ENCODE measurements at regions not wholly inside any gene's neighbourhood (a gene's known extent, or its start where the extent isn't known, plus 50 kb on each side); places are given as distances from the start of the nearest gene placed in this dataset.
"Not testable (repeated sequence)": the region's sequence is repeated elsewhere in the genome, so short reads cannot be mapped to it uniquely, and the experiment has no call there.

- H3K4me3 ChIP-seq (ENCODE audit: low read length), result no peak overlapping the region
- no peak for DNase-seq
- no peak overlapping the region for H3K27ac ChIP-seq (ENCODE audit: low read length)
- 88% methylated on average over 1 of the region's 2 CpGs for WGBS (ENCODE audit: insufficient coverage)
- no peaks in the 10 kb centered on the region for H3K9me3 ChIP-seq (replicated peaks; ENCODE audit: control insufficient read depth, low read depth, low read length)
- no peaks in the 10 kb centered on the region for H3K36me3 ChIP-seq (ENCODE audit: control insufficient read depth, insufficient read depth, low read length)
- H3K4me1 ChIP-seq (ENCODE audit: control insufficient read depth, insufficient read depth, low read length), result peaks cover 4% of the 10 kb centered on the region
- no peaks in the 10 kb centered on the region for H3K27me3 ChIP-seq (ENCODE audit: control insufficient read depth, insufficient read depth, low read length)
Measured at GRCh38 chr1:200496937-200497336, 87.1 kb upstream of the ZNF281 start.

DNA sequence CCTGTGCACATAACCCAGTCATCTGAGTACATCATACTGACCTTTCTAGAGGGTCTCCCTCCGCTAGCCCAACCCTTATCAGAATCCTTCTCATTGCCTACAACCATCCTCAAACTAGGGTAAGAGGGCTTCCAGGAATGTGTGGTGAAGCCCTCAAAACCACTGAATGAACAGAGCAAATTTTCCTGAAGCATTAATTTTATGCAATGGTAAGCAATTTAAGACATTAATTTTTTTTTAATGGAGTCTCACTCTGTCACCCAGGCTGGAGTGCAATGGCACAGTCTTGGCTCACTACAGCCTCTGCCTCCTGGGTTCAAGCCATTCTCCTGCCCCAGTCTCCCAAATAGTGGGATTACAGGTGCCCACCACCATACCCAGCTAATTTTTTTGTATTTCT lies 86.1 kb upstream of the ZNF281 start:
- Histone ChIP-seq H3K4me3 (ENCODE audit: low read length) (no peak overlapping the region), H3K4me1 (ENCODE audit: control insufficient read depth, insufficient read depth, low read length) (peaks cover 4% of the 10 kb centered on the region), H3K27me3 (ENCODE audit: control insufficient read depth, insufficient read depth, low read length) (no peaks in the 10 kb centered on the region), H3K36me3 (ENCODE audit: control insufficient read depth, insufficient read depth, low read length) (no peaks in the 10 kb centered on the region), H3K27ac (ENCODE audit: low read length) (no peak overlapping the region), H3K9me3 (replicated peaks; ENCODE audit: control insufficient read depth, low read depth, low read length) (no peaks in the 10 kb centered on the region)
- no CpG with 5 or more reads among the region's 1 CpG for WGBS (ENCODE audit: insufficient coverage)
- no peak for DNase-seq

DNA sequence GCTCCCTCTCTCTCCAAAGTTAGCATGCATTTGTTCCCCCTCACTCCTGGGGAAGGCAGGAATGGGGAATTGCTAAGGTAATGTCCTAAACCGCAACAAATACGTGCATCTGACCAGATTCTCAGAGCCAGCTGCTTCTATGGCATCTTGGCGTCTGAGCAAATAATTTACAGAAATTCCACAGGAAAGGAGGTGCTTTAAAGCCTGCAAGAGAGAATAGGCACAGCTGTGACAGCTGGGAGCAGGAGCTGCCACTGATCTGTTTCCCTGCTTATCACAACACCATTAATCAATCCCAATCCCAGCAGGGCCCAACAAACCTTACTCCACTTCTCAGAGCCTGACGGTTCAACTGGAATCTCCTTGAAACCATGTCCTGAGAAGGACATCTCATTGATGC lies 83.5 kb upstream of the ZNF281 start:
- H3K27ac ChIP-seq (ENCODE audit: low read length), result no peak overlapping the region
- 43% methylated on average over 3 of the region's 4 CpGs for WGBS (ENCODE audit: insufficient coverage)

DNA sequence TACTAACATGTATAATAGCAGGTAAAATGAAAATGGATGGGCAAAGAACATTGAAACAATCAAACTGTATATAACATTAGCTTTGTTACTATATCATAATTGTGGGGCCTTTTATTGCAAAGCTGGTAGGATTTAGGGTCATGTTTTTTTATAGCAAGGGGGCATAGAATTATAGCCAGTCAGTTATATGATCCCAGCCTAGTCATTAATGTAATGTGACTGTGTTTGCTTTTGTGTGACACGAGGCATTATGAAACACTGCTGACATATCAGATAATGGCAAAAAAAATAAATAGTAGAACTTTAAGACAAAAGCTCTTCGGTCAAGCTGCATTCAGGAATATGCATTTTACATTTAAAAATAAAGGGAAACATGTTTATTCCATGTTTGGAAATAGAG lies 81.3 kb upstream of the ZNF281 start:
- WGBS (ENCODE audit: insufficient coverage), result no CpG with 5 or more reads among the region's 2 CpGs
- H3K9me3 ChIP-seq (replicated peaks; ENCODE audit: control insufficient read depth, low read depth, low read length), result no peaks in the 10 kb centered on the region
- no peak overlapping the region for H3K4me3 ChIP-seq (ENCODE audit: low read length)
- H3K4me1 ChIP-seq (ENCODE audit: control insufficient read depth, insufficient read depth, low read length), result peaks cover 8% of the 10 kb centered on the region
- H3K36me3 ChIP-seq (ENCODE audit: control insufficient read depth, insufficient read depth, low read length), result no peaks in the 10 kb centered on the region
- DNase-seq, result no peak
- no peak overlapping the region for H3K27ac ChIP-seq (ENCODE audit: low read length)
- no peaks in the 10 kb centered on the region for H3K27me3 ChIP-seq (ENCODE audit: control insufficient read depth, insufficient read depth, low read length)

More for the DNA sequence above, 83.5 kb upstream of the ZNF281 start:
- no peak overlapping the region for H3K4me3 ChIP-seq (ENCODE audit: low read length)
- DNase-seq, result no peak
- H3K27me3 ChIP-seq (ENCODE audit: control insufficient read depth, insufficient read depth, low read length), result no peaks in the 10 kb centered on the region
- H3K9me3 ChIP-seq (replicated peaks; ENCODE audit: control insufficient read depth, low read depth, low read length), result no peaks in the 10 kb centered on the region
- peaks cover 7% of the 10 kb centered on the region for H3K4me1 ChIP-seq (ENCODE audit: control insufficient read depth, insufficient read depth, low read length)
- H3K36me3 ChIP-seq (ENCODE audit: control insufficient read depth, insufficient read depth, low read length), result no peaks in the 10 kb centered on the region

- no peak overlapping the region for H3K4me3 ChIP-seq (ENCODE audit: low read length)
- no peaks in the 10 kb centered on the region for H3K9me3 ChIP-seq (replicated peaks; ENCODE audit: control insufficient read depth, low read depth, low read length)
- no peak overlapping the region for H3K27ac ChIP-seq (ENCODE audit: low read length)
- no peaks in the 10 kb centered on the region for H3K36me3 ChIP-seq (ENCODE audit: control insufficient read depth, insufficient read depth, low read length)
- no peaks in the 10 kb centered on the region for H3K27me3 ChIP-seq (ENCODE audit: control insufficient read depth, insufficient read depth, low read length)
- whole genome bisulfite sequencing (ENCODE audit: insufficient coverage), result 20% methylated on average over 1 of the region's 1 CpG
- DNase-seq, result no peak
- H3K4me1 ChIP-seq (ENCODE audit: control insufficient read depth, insufficient read depth, low read length), result peaks cover 8% of the 10 kb centered on the region
Measured at GRCh38 chr1:200490183-200490582, 80.3 kb upstream of the ZNF281 start.

- Histone ChIP-seq H3K9me3 (replicated peaks; ENCODE audit: control insufficient read depth, low read depth, low read length) (no peaks in the 10 kb centered on the region), H3K36me3 (ENCODE audit: control insufficient read depth, insufficient read depth, low read length) (no peaks in the 10 kb centered on the region), H3K4me1 (ENCODE audit: control insufficient read depth, insufficient read depth, low read length) (peaks cover 8% of the 10 kb centered on the region), H3K27me3 (ENCODE audit: control insufficient read depth, insufficient read depth, low read length) (peaks cover 2% of the 10 kb centered on the region), H3K27ac (ENCODE audit: low read length) (no peak overlapping the region), H3K4me3 (ENCODE audit: low read length) (no peak overlapping the region)
- peak; percentile 81 for DNase-seq
- WGBS (ENCODE audit: insufficient coverage), result 26% methylated on average over 7 of the region's 15 CpGs
Measured at GRCh38 chr1:200488375-200489165, 78.7 kb upstream of the ZNF281 start.

DNA sequence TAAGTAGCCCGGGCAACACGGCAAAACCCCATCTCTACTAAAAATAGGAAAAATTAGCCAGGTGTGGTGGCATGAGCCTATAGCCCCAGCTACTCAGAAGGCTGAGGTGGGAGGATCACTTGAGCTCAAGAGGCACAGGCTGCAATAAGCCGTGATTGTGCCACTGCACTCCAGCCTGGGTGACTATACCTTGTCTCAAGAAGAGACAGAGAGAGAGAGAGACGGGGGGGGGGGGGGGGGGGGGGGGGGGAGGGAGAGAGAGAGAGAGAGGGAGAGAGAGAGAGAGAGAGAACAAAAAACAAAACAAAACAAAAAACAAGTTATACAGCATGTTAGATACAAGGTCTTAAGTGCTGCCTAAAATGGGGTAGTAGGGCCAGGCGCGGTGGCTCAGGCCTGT lies 77.8 kb upstream of the ZNF281 start:
- H3K27me3 ChIP-seq (ENCODE audit: control insufficient read depth, insufficient read depth, low read length), result peaks cover 2% of the 10 kb centered on the region
- peaks cover 4% of the 10 kb centered on the region for H3K4me1 ChIP-seq (ENCODE audit: control insufficient read depth, insufficient read depth, low read length)
- 93% methylated on average over 3 of the region's 6 CpGs for WGBS (ENCODE audit: insufficient coverage)
- no peaks in the 10 kb centered on the region for H3K36me3 ChIP-seq (ENCODE audit: control insufficient read depth, insufficient read depth, low read length)
- no peaks in the 10 kb centered on the region for H3K9me3 ChIP-seq (replicated peaks; ENCODE audit: control insufficient read depth, low read depth, low read length)
- no peak for DNase-seq
- H3K27ac ChIP-seq (ENCODE audit: low read length), result no peak overlapping the region
- H3K4me3 ChIP-seq (ENCODE audit: low read length), result no peak overlapping the region

DNA sequence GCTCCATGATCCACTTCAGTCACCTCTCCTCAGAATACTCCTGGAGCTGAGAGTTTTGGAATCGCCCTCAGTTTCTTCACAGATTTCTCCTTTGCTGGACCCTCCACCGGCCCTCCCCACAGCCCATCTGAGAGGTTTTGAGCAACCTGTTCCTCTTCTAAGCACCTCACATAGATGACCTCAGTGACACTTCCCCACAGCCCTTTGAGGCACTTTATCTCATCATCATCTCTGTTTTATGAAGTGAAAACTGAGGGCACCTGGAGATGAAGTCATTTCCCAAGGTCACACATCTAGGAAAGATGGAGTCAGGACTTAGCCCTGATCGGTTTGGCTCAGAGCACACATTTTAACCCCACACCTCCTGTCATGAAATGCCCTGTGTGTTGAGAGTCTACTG lies 76.8 kb upstream of the ZNF281 start:
- Histone ChIP-seq H3K36me3 (ENCODE audit: control insufficient read depth, insufficient read depth, low read length) (no peaks in the 10 kb centered on the region), H3K27me3 (ENCODE audit: control insufficient read depth, insufficient read depth, low read length) (peaks cover 2% of the 10 kb centered on the region), H3K27ac (ENCODE audit: low read length) (no peak overlapping the region), H3K9me3 (replicated peaks; ENCODE audit: control insufficient read depth, low read depth, low read length) (no peaks in the 10 kb centered on the region), H3K4me1 (ENCODE audit: control insufficient read depth, insufficient read depth, low read length) (peaks cover 4% of the 10 kb centered on the region), H3K4me3 (ENCODE audit: low read length) (no peak overlapping the region)
- 68% methylated on average over 3 of the region's 3 CpGs for WGBS (ENCODE audit: insufficient coverage)
- DNase-seq, result no peak

GRCh38 chr1:200484438-200484946 lies 74.7 kb upstream of the ZNF281 start:
- H3K4me1 ChIP-seq (ENCODE audit: control insufficient read depth, insufficient read depth, low read length); H3K27ac ChIP-seq (ENCODE audit: low read length); H3K36me3 ChIP-seq (ENCODE audit: control insufficient read depth, insufficient read depth, low read length); H3K9me3 ChIP-seq (replicated peaks; ENCODE audit: control insufficient read depth, low read depth, low read length); H3K4me3 ChIP-seq (ENCODE audit: low read length); H3K27me3 ChIP-seq (ENCODE audit: control insufficient read depth, insufficient read depth, low read length); DNase-seq: not testable (repeated sequence)
- WGBS (ENCODE audit: insufficient coverage), result 100% methylated on average over 2 of the region's 7 CpGs

DNA sequence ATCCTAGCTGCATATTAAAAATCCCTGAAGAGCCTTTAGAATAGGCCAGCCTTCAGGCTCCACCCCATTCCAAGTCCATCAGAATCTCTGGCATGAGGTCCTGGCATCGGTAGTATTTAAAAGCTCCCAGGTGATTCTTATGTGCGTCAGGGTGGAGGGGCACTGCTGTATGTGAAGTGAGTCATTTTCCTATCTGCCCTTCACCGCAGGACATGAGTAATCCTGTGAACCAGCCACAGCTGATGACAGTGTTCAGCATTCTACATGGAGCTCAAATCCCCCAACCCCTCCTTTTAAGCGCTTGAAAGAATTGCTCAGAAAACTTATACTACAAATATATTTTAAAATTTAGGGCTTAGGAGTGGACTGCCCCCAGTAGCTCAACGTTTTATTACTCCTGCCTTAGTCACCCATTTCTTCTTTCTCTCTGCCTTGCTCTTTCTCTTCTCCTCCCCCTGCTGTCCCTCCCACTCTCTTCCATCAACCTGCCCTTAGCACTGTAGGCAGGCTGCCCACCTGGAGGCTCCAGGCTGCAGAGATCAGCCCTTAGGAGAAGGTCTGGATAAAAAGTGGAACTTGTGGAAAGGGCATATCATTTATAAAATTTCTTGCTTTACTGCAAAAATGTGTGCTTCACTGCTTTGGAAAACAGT lies 73.8 kb upstream of the ZNF281 start:
- H3K4me3 ChIP-seq (ENCODE audit: low read length), result no peak overlapping the region
- DNase-seq, result peak; percentile 87
- peaks cover 4% of the 10 kb centered on the region for H3K4me1 ChIP-seq (ENCODE audit: control insufficient read depth, insufficient read depth, low read length)
- 11% methylated on average over 1 of the region's 5 CpGs for WGBS (ENCODE audit: insufficient coverage)
- H3K36me3 ChIP-seq (ENCODE audit: control insufficient read depth, insufficient read depth, low read length), result no peaks in the 10 kb centered on the region
- peaks cover 2% of the 10 kb centered on the region for H3K27me3 ChIP-seq (ENCODE audit: control insufficient read depth, insufficient read depth, low read length)
- H3K9me3 ChIP-seq (replicated peaks; ENCODE audit: control insufficient read depth, low read depth, low read length), result no peaks in the 10 kb centered on the region
- H3K27ac ChIP-seq (ENCODE audit: low read length), result no peak overlapping the region
